DND-41 (cell line): ENCODE measurements at regions not wholly inside any gene's neighbourhood (a gene's known extent, or its start where the extent isn't known, plus 50 kb on each side); places are given as distances from the start of the nearest gene placed in this dataset.

Source experiments
- CTCF ChIP-seq: IDR thresholded peaks from 2 replicates; pipeline ENCODE4 v1.5.1; 2012; ENCODE audit warnings: borderline replicate concordance, low read length, moderate library complexity, mild to moderate bottlenecking; ENCODE audit not compliant: poor library complexity, severe bottlenecking; ENCODE audit errors: extremely low read depth
- EZH2 ChIP-seq: IDR thresholded peaks from 3 replicates; pipeline ENCODE4 v1.6.1; 2012; ENCODE audit warnings: borderline replicate concordance, low read depth, mild to moderate bottlenecking, moderate library complexity, low read length, inconsistent platforms; ENCODE audit not compliant: severe bottlenecking

- TF ChIP-seq CTCF (no peak), EZH2 (no peak)
These were observed 177.8 kb upstream of the TAB2 start for GRCh38 chr6:149139782-149140136.
